Renal cortex interstitium (tissue), 11 donors: ENCODE measurements at regions not wholly inside any gene's neighbourhood (a gene's known extent, or its start where the extent isn't known, plus 50 kb on each side); places are given as distances from the start of the nearest gene placed in this dataset.
"Not testable (repeated sequence)": the region's sequence is repeated elsewhere in the genome, so short reads cannot be mapped to it uniquely, and the experiment has no call there.

Source experiments
- DNase-seq, 11 donors: peaks; one replicate each; pipeline ENCODE4 v3.0.0-alpha.2; 2013; ENCODE audit warnings: low read depth in 9 of 11, low spot score in 4 of 11; ENCODE audit errors: extremely low read depth in 1 of 11

DNA sequence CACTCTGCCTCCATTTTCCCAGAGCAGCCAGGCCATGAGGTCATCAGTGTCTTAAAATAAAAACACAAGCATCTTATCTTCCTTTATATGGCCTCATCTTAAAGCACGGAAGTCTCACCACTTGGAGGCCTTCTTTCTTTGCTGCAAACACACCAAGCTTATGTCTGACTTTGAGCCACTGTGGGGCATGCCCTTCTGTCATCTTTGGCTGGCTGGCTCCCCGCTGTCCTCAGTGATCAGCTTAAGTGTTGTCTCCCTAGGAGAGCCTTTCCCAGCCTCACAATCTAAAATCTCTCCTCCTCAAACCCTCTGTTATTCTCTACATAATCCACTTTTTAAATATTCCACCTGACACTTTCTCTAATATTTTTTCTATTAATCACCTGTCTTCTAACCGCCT lies 191.6 kb upstream of the TTC29 start:
- no peak for DNase-seq

GRCh38 chr4:147138171-147138570 lies 192.5 kb upstream of the TTC29 start:
- DNase-seq = no peak

GRCh38 chr4:147139455-147140198 lies 194.0 kb upstream of the TTC29 start:
- DNase-seq = no peak

- DNase-seq = no peak
These were observed 206.1 kb upstream of the TTC29 start for GRCh38 chr4:147151763-147152162.

- peak in 7 of 11 donors; percentile 31 to 58 (median 40) for DNase-seq
These were observed 212.4 kb upstream of the TTC29 start for GRCh38 chr4:147157860-147158701.

DNA sequence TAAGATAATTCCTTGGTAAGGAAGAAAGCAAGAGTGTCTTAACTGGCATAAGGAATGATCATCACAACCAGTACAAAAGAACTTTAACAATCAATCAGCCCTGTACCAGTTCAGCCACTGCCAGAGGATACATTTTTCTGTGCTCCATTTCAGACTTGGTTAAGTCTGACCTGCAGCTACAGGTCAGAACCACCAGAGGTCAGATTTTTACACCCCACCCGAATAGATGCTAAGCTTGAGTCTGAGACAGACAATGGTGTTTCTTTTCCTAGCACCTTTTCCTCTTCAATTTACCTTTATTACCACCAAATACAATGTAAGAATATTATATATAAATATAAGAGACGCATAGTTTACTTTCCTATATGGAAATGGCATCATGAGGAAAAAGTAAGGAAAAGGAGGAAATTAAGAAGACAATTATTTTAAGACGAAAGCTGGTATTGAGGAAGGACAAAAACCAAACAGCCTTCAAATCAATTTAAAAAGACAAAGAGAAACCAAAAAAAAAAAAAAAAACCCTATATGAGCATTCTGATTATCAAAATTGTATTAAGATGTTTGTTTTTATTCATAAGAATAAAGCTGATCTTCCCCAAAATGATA lies 215.3 kb upstream of the TTC29 start:
- DNase-seq = peak in 3 of 11 donors; percentile 20 to 32 (median 29)

GRCh38 chr4:147163311-147163710 lies 217.6 kb upstream of the TTC29 start:
- DNase-seq = no peak

DNA sequence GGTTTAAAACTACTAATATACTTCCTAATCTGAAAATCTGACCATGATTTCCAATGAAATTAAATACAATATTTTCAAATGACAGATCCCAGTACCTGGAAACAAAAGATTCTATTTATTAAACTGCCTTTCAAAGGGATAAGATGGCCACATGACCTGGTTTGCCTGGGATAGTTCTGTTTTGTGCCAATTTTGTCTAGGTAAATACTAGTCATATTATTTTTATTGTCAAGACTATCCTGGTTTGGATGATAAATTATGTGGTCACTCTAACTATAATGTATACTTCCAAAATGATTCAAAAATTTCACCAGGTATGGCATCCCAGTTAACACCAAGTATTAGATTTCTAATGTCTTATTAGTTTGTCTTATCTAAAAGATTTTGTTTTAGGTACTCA lies 222.5 kb upstream of the TTC29 start:
- DNase-seq = not testable (repeated sequence)

DNA sequence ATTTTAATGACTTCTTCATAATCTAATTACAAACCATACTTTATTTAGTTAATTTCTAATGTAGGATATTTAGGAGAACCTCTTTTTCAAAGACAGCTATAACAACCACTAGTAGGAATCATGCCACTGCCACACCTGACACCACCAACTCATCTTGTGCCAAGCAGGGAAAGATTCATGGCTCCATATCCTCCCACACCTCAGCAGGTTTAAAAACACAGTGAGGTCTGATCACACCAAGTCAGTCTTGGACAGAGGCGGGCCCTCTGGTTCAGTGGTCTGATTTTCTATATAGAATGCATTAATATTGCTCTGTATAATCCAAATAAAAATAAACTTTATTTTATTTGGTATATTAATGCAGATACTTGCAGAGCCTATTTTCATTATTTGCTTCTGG lies 227.7 kb upstream of the TTC29 start:
- no peak for DNase-seq

GRCh38 chr4:147173797-147174432 lies 228.3 kb upstream of the TTC29 start:
- peak in 8 of 11 donors; percentile 12 to 61 (median 35) for DNase-seq

GRCh38 chr4:147174591-147174990 lies 228.9 kb upstream of the TTC29 start:
- DNase-seq = peak in 9 of 11 donors; percentile 21 to 61 (median 48)

DNA sequence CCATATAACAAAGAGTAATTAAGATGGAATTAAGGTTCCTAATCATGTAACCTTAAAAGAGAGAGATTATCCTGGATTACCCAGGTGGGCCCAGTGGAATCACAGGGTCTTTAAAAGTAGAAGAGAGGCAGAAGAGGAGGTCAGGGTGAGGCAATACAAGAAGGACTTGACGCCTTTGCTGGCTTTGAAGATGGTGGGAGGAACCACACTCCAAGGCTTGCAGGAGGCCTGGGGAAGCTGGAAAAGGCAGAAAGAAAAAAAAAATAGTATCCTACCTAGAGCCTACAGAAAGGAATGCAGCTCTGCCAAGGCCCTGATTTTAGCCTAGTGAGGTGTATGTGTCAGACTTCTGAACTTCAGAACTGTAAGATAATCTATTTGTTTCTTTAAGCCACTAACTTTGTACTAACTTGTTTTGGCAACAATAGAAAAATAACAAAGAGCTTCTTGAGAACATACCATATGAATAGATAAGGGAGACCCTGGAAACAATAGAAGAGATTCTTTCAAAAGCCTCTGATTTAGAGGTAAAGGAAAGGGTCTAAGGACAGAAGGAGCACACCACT lies 229.9 kb upstream of the TTC29 start:
- no peak for DNase-seq

DNA sequence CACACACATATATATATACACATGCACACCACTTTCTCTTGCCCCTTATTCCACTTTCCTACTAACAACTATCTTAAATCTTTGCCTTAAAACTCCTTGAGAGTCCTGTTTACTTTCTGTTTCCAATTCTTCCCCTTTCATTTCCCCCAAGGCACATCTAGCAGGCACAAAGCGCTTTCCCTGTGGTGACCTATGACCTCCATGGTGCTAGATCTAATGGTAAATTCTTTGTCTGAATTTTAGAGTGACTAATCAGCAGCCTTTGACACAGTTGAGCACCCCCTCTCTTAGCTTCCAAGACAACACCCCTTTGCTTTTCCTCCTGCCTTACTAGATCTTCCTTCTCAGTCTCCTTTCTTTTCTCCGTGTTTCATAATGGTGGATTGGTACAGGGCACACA lies 236.4 kb upstream of the TTC29 start:
- no peak for DNase-seq

DNA sequence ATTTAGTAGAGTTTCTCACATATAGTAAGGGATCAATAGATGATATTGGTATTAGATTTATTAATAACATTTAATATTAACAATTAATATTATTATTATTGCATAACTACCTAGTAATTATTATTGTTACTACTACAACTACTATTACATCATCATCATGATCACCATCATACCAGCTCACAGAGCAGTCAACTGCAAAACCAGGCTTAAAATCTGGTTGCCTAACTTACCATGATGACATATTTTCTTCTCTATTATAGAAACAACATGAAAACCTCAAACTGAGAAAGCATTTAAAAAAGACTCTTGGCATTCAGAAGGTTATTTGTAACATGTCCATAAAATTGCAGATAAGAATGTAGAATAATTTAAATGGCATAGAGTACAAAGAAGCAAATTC lies 247.0 kb upstream of the TTC29 start:
- DNase-seq = no peak

- peak in 3 of 11 donors; percentile 8 to 18 (median 14) for DNase-seq
These were observed 248.4 kb upstream of the TTC29 start for GRCh38 chr4:147194114-147194513.

DNA sequence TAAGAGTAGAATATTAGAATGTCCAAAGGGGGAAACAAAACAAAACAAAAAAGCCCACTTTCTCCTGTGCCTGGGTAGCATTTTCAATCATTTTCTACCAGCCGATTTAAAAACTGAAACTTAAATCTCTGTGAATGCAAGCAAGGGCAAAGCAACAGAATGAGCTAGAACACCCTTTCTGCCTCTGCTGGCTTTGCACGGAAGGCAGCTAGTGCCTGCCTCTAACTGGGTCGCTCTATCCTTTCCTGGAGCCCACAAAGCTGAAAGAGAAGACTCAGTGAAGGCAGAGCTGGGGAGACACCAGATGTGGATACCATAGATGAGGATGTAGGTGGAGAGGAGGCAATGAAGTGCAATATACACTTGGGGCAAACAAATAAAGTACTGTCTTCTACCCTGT lies 248.9 kb upstream of the TTC29 start:
- no peak for DNase-seq

DNA sequence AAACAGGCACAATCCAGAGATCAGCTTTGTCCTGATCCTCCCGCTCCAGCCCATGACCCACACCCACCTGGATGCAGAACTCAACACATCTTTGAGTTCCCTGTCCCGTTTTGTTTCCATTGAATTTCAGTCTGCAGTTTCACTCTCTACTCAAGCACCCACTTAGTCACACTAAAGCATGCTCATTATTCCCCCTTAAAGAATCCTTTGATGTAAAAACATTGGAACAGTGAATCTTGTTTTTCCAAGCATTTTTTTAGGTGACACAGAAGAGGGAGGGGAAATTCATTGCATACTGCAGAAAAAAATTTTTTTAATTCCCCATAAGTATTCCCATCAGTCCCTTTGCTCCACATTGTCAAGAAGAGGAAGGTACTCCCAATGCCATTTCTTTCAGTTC lies 249.7 kb upstream of the TTC29 start:
- DNase-seq = no peak

DNA sequence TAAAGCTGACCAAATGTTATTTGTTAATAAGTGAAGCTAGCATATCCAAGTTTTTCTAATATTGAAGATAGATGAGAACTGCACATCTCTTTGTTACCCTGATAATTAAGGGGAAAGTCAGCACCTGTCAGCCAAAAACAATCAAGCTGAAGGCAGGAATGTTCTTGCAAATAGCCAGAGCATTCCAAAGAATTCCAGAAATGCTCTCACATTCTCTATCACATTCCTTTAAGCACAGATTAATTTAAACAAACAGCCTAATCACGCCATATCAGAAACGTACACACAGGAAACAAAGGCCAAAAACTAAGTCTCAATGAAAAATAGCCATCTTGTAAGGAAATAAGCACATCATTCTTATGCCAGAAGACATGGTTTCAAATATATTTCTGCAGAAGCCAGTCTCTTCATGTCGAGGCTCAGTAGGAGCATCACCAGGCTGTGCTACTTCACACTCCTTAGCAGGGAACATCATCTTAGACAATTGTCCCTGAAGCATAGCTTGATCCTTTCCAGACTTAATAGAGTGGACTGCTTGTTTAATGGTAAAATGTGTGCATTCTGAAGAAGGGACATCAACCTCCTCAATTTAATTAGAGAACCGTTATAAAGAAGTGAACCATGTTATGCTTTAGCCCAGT lies 252.9 kb upstream of the TTC29 start:
- DNase-seq = no peak

DNA sequence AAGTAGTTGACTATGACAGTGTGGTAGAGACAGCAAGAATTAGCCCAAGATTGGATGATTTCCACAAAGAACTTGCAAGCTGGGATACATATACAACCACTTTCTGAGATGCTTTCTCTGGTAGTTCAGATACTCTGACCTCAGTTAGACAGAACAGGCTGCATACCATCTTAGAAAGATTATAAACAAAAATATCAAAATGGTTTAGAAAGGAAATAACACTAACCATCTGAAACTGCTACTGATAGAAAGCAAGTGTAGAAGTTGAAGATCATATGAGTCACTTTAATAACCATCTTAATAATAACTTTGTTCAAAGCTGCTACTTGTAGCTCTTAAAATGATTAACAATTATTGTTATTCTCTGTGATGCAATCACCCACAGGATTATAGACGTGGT lies 255.4 kb upstream of the TTC29 start:
- no peak for DNase-seq
